Liver (tissue), 3 donors: ENCODE measurements at regions not wholly inside any gene's neighbourhood (a gene's known extent, or its start where the extent isn't known, plus 50 kb on each side); places are given as distances from the start of the nearest gene placed in this dataset.

Experiments
- CTCF ChIP-seq: fragments of 150-350 bp; IDR thresholded peaks from 2 replicates; pipeline ENCODE4 v1.5.1; 2017; ENCODE audit warnings: improper control_type of control experiment, low read depth, low read length; ENCODE audit not compliant: missing input control
- EGR1 ChIP-seq, 2 donors: IDR thresholded peaks; 2 replicates each; pipeline ENCODE4 v1.6.1; 2016 to 2018; ENCODE audit warnings: antibody characterized with exemption in 2 of 2, low read depth in 2 of 2
- FOXA1 ChIP-seq: IDR thresholded peaks from 2 replicates; pipeline ENCODE4 v1.6.1; 2016; ENCODE audit warnings: antibody characterized with exemption
- GABPA ChIP-seq, 2 donors: IDR thresholded peaks in 1 of 2; conservative IDR thresholded peaks in 1 of 2; 2 replicates each; pipeline ENCODE4 v1.6.1; 2016; ENCODE audit warnings: antibody characterized with exemption in 2 of 2, mild to moderate bottlenecking in 1 of 2, moderate library complexity in 1 of 2
- HNF4A ChIP-seq, 2 donors: conservative IDR thresholded peaks; 2 replicates each; pipeline ENCODE4 v1.6.1; 2016; ENCODE audit warnings: antibody characterized with exemption in 2 of 2, mild to moderate bottlenecking in 2 of 2
- JUND ChIP-seq, 2 donors: IDR thresholded peaks; 2 replicates each; pipeline ENCODE4 v1.6.1; 2016; ENCODE audit warnings: antibody characterized with exemption in 2 of 2
- MAX ChIP-seq: IDR thresholded peaks from 2 replicates; pipeline ENCODE4 v1.6.1; 2016; ENCODE audit warnings: antibody characterized with exemption
- NR2F2 ChIP-seq: IDR thresholded peaks from 2 replicates; pipeline ENCODE4 v1.6.1; 2016; ENCODE audit warnings: antibody characterized with exemption
- RAD21 ChIP-seq, 2 donors: IDR thresholded peaks; 2 replicates each; pipeline ENCODE4 v1.6.1; 2016; ENCODE audit warnings: antibody characterized with exemption in 2 of 2, mild to moderate bottlenecking in 2 of 2
- REST ChIP-seq: IDR thresholded peaks from 2 replicates; pipeline ENCODE4 v1.6.1; 2016; ENCODE audit warnings: antibody characterized with exemption, mild to moderate bottlenecking
- RXRA ChIP-seq, 2 donors: IDR thresholded peaks; 2 replicates each; pipeline ENCODE4 v1.6.1; 2017 to 2018; ENCODE audit warnings: antibody characterized with exemption in 2 of 2, mild to moderate bottlenecking in 1 of 2
- TAF1 ChIP-seq: conservative IDR thresholded peaks from 2 replicates; pipeline ENCODE4 v1.6.1; 2016; ENCODE audit warnings: antibody characterized with exemption, mild to moderate bottlenecking
- YY1 ChIP-seq: IDR thresholded peaks from 2 replicates; pipeline ENCODE4 v1.6.1; 2016; ENCODE audit warnings: antibody characterized with exemption, mild to moderate bottlenecking
- ZBTB33 ChIP-seq: IDR thresholded peaks from 2 replicates; pipeline ENCODE4 v1.6.1; 2016; ENCODE audit warnings: antibody characterized with exemption
- donor health status: healthy.
- donor health status: healthy.

- TF ChIP-seq CTCF (no peak), TAF1 (no peak), JUND (IDR thresholded peaks at IDR 0.05) (no peak), NR2F2 (no peak), FOXA1 (no peak), YY1 (no peak), RXRA (IDR thresholded peaks at IDR 0.05) (no peak), MAX (no peak), REST (no peak), GABPA (IDR thresholded peaks at IDR 0.05 in 1 of 2, conservative IDR thresholded peaks at IDR 0.05 in 1 of 2) (no peak), EGR1 (IDR thresholded peaks at IDR 0.05; ENCODE audit: low read depth in 2 of 2) (no peak), HNF4A (conservative IDR thresholded peaks at IDR 0.05) (no peak), RAD21 (IDR thresholded peaks at IDR 0.05) (no peak), ZBTB33 (no peak)
Measured at GRCh38 chr13:42417626-42418025, 145.7 kb downstream of the AKAP11 start.
